ENCODE measurements at regions not wholly inside any gene's neighbourhood (a gene's known extent, or its start where the extent isn't known, plus 50 kb on each side); places are given as distances from the start of the nearest gene placed in this dataset.

- WGBS (ENCODE audit: insufficient coverage, low coverage, missing lambda C conversion rate) = 0% methylated on average over 2 of the region's 3 CpGs
- BruUV-seq (replicated peaks) = no TSS peak
- no peaks in the 10 kb centered on the region for H3K27me3 ChIP-seq (ENCODE audit: control insufficient read depth in 2 of 2, insufficient read depth in 2 of 2, low read length in 2 of 2)
- H4K20me1 ChIP-seq (replicated peaks; ENCODE audit: control insufficient read depth, insufficient read depth, low read length) = no peaks in the 10 kb centered on the region
- ChIA-PET POLR2A (no interaction called here), CTCF (ENCODE audit: low intra/inter-chr PET ratio) (no interaction called here)
- H3K9ac ChIP-seq (ENCODE audit: insufficient read depth in 1 of 2, low read depth in 2 of 2, low read length in 2 of 2) = no peak overlapping the region
- H3K4me1 ChIP-seq (replicated peaks in 1 of 2; ENCODE audit: control insufficient read depth in 2 of 2, insufficient read depth in 2 of 2, low read length in 2 of 2) = no peaks in the 10 kb centered on the region
- H2AFZ ChIP-seq (ENCODE audit: low read depth, low read length) = no peak overlapping the region
- H3K36me3 ChIP-seq (ENCODE audit: control insufficient read depth, insufficient read depth, low read length) = no peaks in the 10 kb centered on the region
- no peak for FAIRE-seq
- H3K4me3 ChIP-seq = no peak overlapping the region
- no peaks in the 10 kb centered on the region for H3K9me1 ChIP-seq (ENCODE audit: control insufficient read depth, insufficient read depth, low read length)
- H3K27ac ChIP-seq (ENCODE audit: extremely low read depth, low read depth, low read length) = no peak overlapping the region
- H3K79me2 ChIP-seq (ENCODE audit: control insufficient read depth, insufficient read depth, low read length) = no peaks in the 10 kb centered on the region
- no peak overlapping the region for H3K4me2 ChIP-seq (ENCODE audit: insufficient read depth, low read length)
- H3K9me3 ChIP-seq (replicated peaks; ENCODE audit: control insufficient read depth, insufficient read depth, low read depth, low read length) = no peaks in the 10 kb centered on the region
- DNase-seq (ENCODE audit: extremely low read depth in 1 of 4, low spot score in 3 of 4) = no peak
- ATAC-seq = no peak
- intact Hi-C loops (cut with micrococcal nuclease) (no loop called here), in situ Hi-C loops (cut with MboI) (no loop called here)
- TF ChIP-seq ZNF586 (CRISPR knock-in tag; conservative IDR thresholded peaks at IDR 0.05) (no peak), C11orf30 (IDR thresholded peaks at IDR 0.05; ENCODE audit: low read depth) (no peak), ZNF740 (CRISPR knock-in tag; IDR thresholded peaks at IDR 0.05) (no peak), ZNF740 (tag; IDR thresholded peaks at IDR 0.05) (no peak), ZBTB26 (CRISPR knock-in tag; IDR thresholded peaks at IDR 0.05) (no peak), HLTF (IDR thresholded peaks at IDR 0.05) (no peak), ZNF518B (CRISPR knock-in tag; IDR thresholded peaks at IDR 0.05) (no peak), MXD1 (CRISPR knock-in tag; IDR thresholded peaks at IDR 0.05; ENCODE audit: borderline replicate concordance, poor library complexity, severe bottlenecking) (no peak), FUS (optimal IDR thresholded peaks at IDR 0.05; ENCODE audit: low read depth, low read length) (no peak)
- TF ChIP-seq, protein P1, sequence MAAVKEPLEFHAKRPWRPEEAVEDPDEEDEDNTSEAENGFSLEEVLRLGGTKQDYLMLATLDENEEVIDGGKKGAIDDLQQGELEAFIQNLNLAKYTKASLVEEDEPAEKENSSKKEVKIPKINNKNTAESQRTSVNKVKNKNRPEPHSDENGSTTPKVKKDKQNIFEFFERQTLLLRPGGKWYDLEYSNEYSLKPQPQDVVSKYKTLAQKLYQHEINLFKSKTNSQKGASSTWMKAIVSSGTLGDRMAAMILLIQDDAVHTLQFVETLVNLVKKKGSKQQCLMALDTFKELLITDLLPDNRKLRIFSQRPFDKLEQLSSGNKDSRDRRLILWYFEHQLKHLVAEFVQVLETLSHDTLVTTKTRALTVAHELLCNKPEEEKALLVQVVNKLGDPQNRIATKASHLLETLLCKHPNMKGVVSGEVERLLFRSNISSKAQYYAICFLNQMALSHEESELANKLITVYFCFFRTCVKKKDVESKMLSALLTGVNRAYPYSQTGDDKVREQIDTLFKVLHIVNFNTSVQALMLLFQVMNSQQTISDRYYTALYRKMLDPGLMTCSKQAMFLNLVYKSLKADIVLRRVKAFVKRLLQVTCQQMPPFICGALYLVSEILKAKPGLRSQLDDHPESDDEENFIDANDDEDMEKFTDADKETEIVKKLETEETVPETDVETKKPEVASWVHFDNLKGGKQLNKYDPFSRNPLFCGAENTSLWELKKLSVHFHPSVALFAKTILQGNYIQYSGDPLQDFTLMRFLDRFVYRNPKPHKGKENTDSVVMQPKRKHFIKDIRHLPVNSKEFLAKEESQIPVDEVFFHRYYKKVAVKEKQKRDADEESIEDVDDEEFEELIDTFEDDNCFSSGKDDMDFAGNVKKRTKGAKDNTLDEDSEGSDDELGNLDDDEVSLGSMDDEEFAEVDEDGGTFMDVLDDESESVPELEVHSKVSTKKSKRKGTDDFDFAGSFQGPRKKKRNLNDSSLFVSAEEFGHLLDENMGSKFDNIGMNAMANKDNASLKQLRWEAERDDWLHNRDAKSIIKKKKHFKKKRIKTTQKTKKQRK (IDR thresholded peaks at IDR 0.05; ENCODE audit: borderline replicate concordance, low read depth, low read length) = no peak
- TF ChIP-seq, protein P2, sequence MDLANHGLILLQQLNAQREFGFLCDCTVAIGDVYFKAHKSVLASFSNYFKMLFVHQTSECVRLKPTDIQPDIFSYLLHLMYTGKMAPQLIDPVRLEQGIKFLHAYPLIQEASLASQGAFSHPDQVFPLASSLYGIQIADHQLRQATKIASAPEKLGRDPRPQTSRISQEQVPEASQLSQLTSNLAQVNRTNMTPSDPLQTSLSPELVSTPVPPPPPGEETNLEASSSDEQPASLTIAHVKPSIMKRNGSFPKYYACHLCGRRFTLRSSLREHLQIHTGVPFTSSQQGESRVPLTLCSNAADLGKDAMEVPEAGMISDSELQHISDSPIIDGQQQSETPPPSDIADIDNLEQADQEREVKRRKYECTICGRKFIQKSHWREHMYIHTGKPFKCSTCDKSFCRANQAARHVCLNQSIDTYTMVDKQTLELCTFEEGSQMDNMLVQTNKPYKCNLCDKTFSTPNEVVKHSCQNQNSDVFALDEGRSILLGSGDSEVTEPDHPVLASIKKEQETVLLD (IDR thresholded peaks at IDR 0.05) = no peak
These were observed 337.6 kb downstream of the MLLT3 start for GRCh38 chr9:20284601-20285289.
